ENCODE measurements at regions not wholly inside any gene's neighbourhood (a gene's known extent, or its start where the extent isn't known, plus 50 kb on each side); places are given as distances from the start of the nearest gene placed in this dataset.

- H3K36me3 ChIP-seq (replicated peaks; ENCODE audit: insufficient read depth, low read depth) = no peaks in the 10 kb centered on the region
- H3K4me1 ChIP-seq (ENCODE audit: insufficient read depth) = no peaks in the 10 kb centered on the region
- no peaks in the 10 kb centered on the region for H3K79me2 ChIP-seq
- H3K4me2 ChIP-seq = no peak overlapping the region
- no peaks in the 10 kb centered on the region for H3K9me2 ChIP-seq (replicated peaks; ENCODE audit: insufficient read depth)
- no peak for DNase-seq (ENCODE audit: low spot score)
- H2AFZ ChIP-seq = no peak overlapping the region
- H3K27me3 ChIP-seq = no peaks in the 10 kb centered on the region
- H3K4me3 ChIP-seq = no peak overlapping the region
- H3K27ac ChIP-seq = no peak overlapping the region
- H4K20me1 ChIP-seq (ENCODE audit: insufficient read depth, poor library complexity, severe bottlenecking) = no peaks in the 10 kb centered on the region
- no peak for TF ChIP-seq CTCF (IDR thresholded peaks at IDR 0.05; ENCODE audit: poor library complexity)
- no peak for TF ChIP-seq EZH2 (IDR thresholded peaks at IDR 0.05; ENCODE audit: borderline replicate concordance)
- no peak for TF ChIP-seq EZH2phosphoT487 (IDR thresholded peaks at IDR 0.05; ENCODE audit: low read depth, severe bottlenecking, unreplicated experiment)
- WGBS (ENCODE audit: low lambda C conversion rate, missing lambda C conversion rate) = 88% methylated on average over 1 of the region's 1 CpG
- no peaks in the 10 kb centered on the region for H3K9me3 ChIP-seq (ENCODE audit: low read depth)
These were observed 824.4 kb downstream of the MTRR start for GRCh38 chr5:8693341-8693844.

- no peaks in the 10 kb centered on the region for H3K36me3 ChIP-seq (replicated peaks; ENCODE audit: insufficient read depth, low read depth)
- H3K27me3 ChIP-seq = no peaks in the 10 kb centered on the region
- no peak overlapping the region for H3K27ac ChIP-seq
- no peak for DNase-seq (ENCODE audit: low spot score)
- no peak overlapping the region for H3K4me2 ChIP-seq
- H4K20me1 ChIP-seq (ENCODE audit: insufficient read depth, poor library complexity, severe bottlenecking) = no peaks in the 10 kb centered on the region
- no peaks in the 10 kb centered on the region for H3K79me2 ChIP-seq
- H3K4me1 ChIP-seq (ENCODE audit: insufficient read depth) = no peaks in the 10 kb centered on the region
- WGBS (ENCODE audit: low lambda C conversion rate, missing lambda C conversion rate) = 98% methylated on average over 3 of the region's 3 CpGs
- no peaks in the 10 kb centered on the region for H3K9me2 ChIP-seq (replicated peaks; ENCODE audit: insufficient read depth)
- H3K9me3 ChIP-seq (ENCODE audit: low read depth) = no peaks in the 10 kb centered on the region
- H2AFZ ChIP-seq = no peak overlapping the region
- no peak overlapping the region for H3K4me3 ChIP-seq
- TF ChIP-seq EZH2phosphoT487 (IDR thresholded peaks at IDR 0.05; ENCODE audit: low read depth, severe bottlenecking, unreplicated experiment) = no peak
- no peak for TF ChIP-seq EZH2 (IDR thresholded peaks at IDR 0.05; ENCODE audit: borderline replicate concordance)
- no peak for TF ChIP-seq CTCF (IDR thresholded peaks at IDR 0.05; ENCODE audit: poor library complexity)
These were observed 825.6 kb downstream of the MTRR start for GRCh38 chr5:8694545-8694944.

DNA sequence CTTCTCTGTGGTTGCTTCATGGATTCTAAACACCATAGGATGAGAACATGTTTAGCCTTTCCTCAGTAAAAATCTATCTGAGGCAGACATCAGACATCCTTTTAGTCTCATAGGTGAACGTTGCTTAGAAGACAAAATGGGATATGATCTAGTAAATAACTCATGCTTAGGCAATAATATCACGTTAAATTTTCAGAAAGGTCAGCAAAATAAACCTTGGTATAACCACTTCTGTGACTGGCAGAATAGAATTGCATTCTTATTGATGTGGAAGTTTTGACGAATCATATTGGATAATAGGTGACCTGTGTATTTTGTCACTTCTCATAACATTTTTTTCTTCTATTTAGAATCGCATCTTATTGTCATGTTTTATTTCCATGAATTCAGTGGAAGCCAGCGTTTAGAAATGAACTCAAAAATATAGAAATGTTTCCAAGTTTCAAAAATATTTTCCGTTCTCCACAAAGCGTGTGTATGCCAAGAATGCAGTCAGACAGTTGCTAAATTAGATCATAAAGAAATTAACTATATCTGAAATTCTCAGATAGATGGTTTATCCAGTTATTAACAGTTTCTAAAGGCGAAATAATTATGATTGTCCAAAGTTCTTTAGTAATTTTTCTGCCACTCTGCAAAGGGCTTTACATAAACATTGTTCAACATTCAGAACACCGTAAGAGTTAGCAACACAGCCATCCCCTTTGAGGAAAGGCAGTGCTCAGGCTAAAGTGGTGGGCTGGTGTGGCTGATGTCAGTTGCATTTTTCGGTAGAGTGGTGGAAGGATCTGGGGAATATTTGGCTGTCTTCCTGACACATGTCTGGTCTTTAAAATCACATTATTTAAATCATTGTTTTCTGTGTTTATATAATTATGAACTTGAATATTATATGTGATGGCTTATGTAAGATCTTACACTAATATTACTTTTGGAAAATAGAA, 827.2 kb downstream of the MTRR start:
- no peak overlapping the region for H3K4me2 ChIP-seq
- no peaks in the 10 kb centered on the region for H4K20me1 ChIP-seq (ENCODE audit: insufficient read depth, poor library complexity, severe bottlenecking)
- H3K79me2 ChIP-seq = no peaks in the 10 kb centered on the region
- H3K27ac ChIP-seq = no peak overlapping the region
- WGBS (ENCODE audit: low lambda C conversion rate, missing lambda C conversion rate) = 84% methylated on average over 10 of the region's 10 CpGs
- DNase-seq (ENCODE audit: low spot score) = no peak
- H3K9me2 ChIP-seq (replicated peaks; ENCODE audit: insufficient read depth) = no peaks in the 10 kb centered on the region
- no peaks in the 10 kb centered on the region for H3K9me3 ChIP-seq (ENCODE audit: low read depth)
- no peak overlapping the region for H3K4me3 ChIP-seq
- no peak overlapping the region for H2AFZ ChIP-seq
- H3K27me3 ChIP-seq = no peaks in the 10 kb centered on the region
- TF ChIP-seq CTCF (IDR thresholded peaks at IDR 0.05; ENCODE audit: poor library complexity) (no peak), EZH2phosphoT487 (IDR thresholded peaks at IDR 0.05; ENCODE audit: low read depth, severe bottlenecking, unreplicated experiment) (no peak), EZH2 (IDR thresholded peaks at IDR 0.05; ENCODE audit: borderline replicate concordance) (no peak)
- H3K36me3 ChIP-seq (replicated peaks; ENCODE audit: insufficient read depth, low read depth) = no peaks in the 10 kb centered on the region
- H3K4me1 ChIP-seq (ENCODE audit: insufficient read depth) = no peaks in the 10 kb centered on the region
